IMR-90 (cell line): ENCODE measurements at regions not wholly inside any gene's neighbourhood (a gene's known extent, or its start where the extent isn't known, plus 50 kb on each side); places are given as distances from the start of the nearest gene placed in this dataset.

ENCODE experiments used
- ATAC-seq: fragments of 200-7000 bp; cut with Tn5 transposase; 2 replicates; pipeline ENCODE4 v1.9.1; 2020; ENCODE audit warnings: low read depth, mild to moderate bottlenecking, moderate library complexity
- BruUV-seq: library from RNA; stranded (reverse); fragments of 400-500 nt; replicated peaks from 2 replicates; lab custom pipeline; 2021; lab: Mats Ljungman, UMichigan
- CTCF ChIA-PET: fragments of 300-600 bp; formaldehyde crosslinking; extraction: SDS; loops from one replicate; lab custom pipeline; 2021; ENCODE audit warnings: antibody characterized with exemption; lab: Yijun Ruan, JAX
- POLR2A ChIA-PET: fragments of 300-600 bp; sonication (Branson Sonifier 250); formaldehyde crosslinking; loops from one replicate; lab custom pipeline; 2022; ENCODE audit warnings: antibody characterized with exemption; ENCODE audit not compliant: unreplicated experiment; lab: Charles Lee
- DNase-seq: peaks from one replicate; pipeline ENCODE4 v3.0.0; 2013
- H2AFZ ChIP-seq: replicated peaks from 2 replicates; pipeline ENCODE3; 2013; ENCODE audit warnings: low read length, mild to moderate bottlenecking; ENCODE audit not compliant: poor library complexity
- H2AK5ac ChIP-seq: 2 replicates; pipeline ENCODE4 v1.6.1; 2013; ENCODE audit warnings: low read depth, low read length, inconsistent platforms
- H2AK9ac ChIP-seq: replicated peaks from 2 replicates; pipeline ENCODE3; 2013; ENCODE audit warnings: mild to moderate bottlenecking, low read depth, low read length, moderate library complexity; ENCODE audit not compliant: poor library complexity
- H2BK120ac ChIP-seq: 2 replicates; pipeline ENCODE4 v1.6.1; 2013; ENCODE audit warnings: low read depth, low read length, inconsistent platforms
- H2BK15ac ChIP-seq: 3 replicates; pipeline ENCODE4 v1.6.1; 2013; ENCODE audit warnings: low read depth, low read length, inconsistent platforms
- H2BK20ac ChIP-seq: 2 replicates; pipeline ENCODE4 v1.6.1; 2013; ENCODE audit warnings: low read depth, mild to moderate bottlenecking, inconsistent platforms, low read length, moderate library complexity
- H2BK5ac ChIP-seq: 2 replicates; pipeline ENCODE4 v1.6.1; 2013; ENCODE audit warnings: mild to moderate bottlenecking, low read depth, low read length, inconsistent platforms; ENCODE audit not compliant: poor library complexity, severe bottlenecking
- H3K14ac ChIP-seq: replicated peaks from 2 replicates; pipeline ENCODE4 v1.6.1; 2013; ENCODE audit warnings: low read depth, low read length, inconsistent platforms
- H3K18ac ChIP-seq: 2 replicates; pipeline ENCODE4 v1.6.1; 2013; ENCODE audit warnings: low read depth, low read length, control low read depth
- H3K23ac ChIP-seq: 2 replicates; pipeline ENCODE4 v1.6.1; 2013; ENCODE audit warnings: low read depth, low read length, inconsistent platforms
- H3K27ac ChIP-seq: 2 replicates; pipeline ENCODE4 v1.5.1; 2013; ENCODE audit warnings: mild to moderate bottlenecking, control low read depth, low read length; ENCODE audit not compliant: insufficient read depth
- H3K27me3 ChIP-seq: 2 replicates; pipeline ENCODE4 v1.6.1; 2013; ENCODE audit warnings: low read length; ENCODE audit not compliant: control insufficient read depth, insufficient read depth
- H3K36me3 ChIP-seq: 2 replicates; pipeline ENCODE4 v1.6.1; 2013; ENCODE audit warnings: low read length, mixed read lengths; ENCODE audit not compliant: control insufficient read depth, insufficient read depth
- H3K4ac ChIP-seq: 2 replicates; pipeline ENCODE4 v1.6.1; 2013; ENCODE audit warnings: low read depth, low read length, inconsistent platforms
- H3K4me1 ChIP-seq: 2 replicates; pipeline ENCODE4 v1.6.1; 2013; ENCODE audit warnings: low read length, mixed read lengths; ENCODE audit not compliant: control insufficient read depth, insufficient read depth
- H3K4me2 ChIP-seq: 2 replicates; pipeline ENCODE4 v1.6.1; 2013; ENCODE audit warnings: low read depth, mild to moderate bottlenecking, control low read depth, low read length, moderate library complexity
- H3K4me3 ChIP-seq: 2 replicates; pipeline ENCODE4 v1.5.1; 2013; ENCODE audit warnings: low read depth, mild to moderate bottlenecking, control low read depth, low read length, moderate library complexity; ENCODE audit not compliant: insufficient read depth
- H3K56ac ChIP-seq: 2 replicates; pipeline ENCODE4 v1.6.1; 2013; ENCODE audit warnings: low read length, inconsistent platforms; ENCODE audit not compliant: insufficient read depth; ENCODE audit errors: extremely low read depth
- H3K79me1 ChIP-seq, 2 experiments: 2 replicates each; pipeline ENCODE4 v1.6.1; 2013; ENCODE audit warnings: low read length in 2 of 2, inconsistent platforms in 1 of 2, low read depth in 1 of 2
- H3K9ac ChIP-seq: 2 replicates; pipeline ENCODE4 v1.6.1; 2013; ENCODE audit warnings: low read depth, low read length, control low read depth
- H3K9me1 ChIP-seq: 2 replicates; pipeline ENCODE4 v1.6.1; 2013; ENCODE audit warnings: low read length, inconsistent platforms; ENCODE audit not compliant: insufficient read depth
- H3K9me3 ChIP-seq: 2 replicates; pipeline ENCODE4 v1.6.1; 2013; ENCODE audit warnings: low read length; ENCODE audit not compliant: control insufficient read depth, insufficient read depth
- H4K20me1 ChIP-seq: 2 replicates; pipeline ENCODE4 v1.6.1; 2013; ENCODE audit warnings: low read length, inconsistent platforms; ENCODE audit not compliant: insufficient read depth
- H4K5ac ChIP-seq: 2 replicates; pipeline ENCODE4 v1.6.1; 2013; ENCODE audit warnings: mild to moderate bottlenecking, low read depth, low read length, control low read depth
- H4K8ac ChIP-seq, 2 experiments: 2 replicates each; pipeline ENCODE4 v1.6.1; 2013; ENCODE audit warnings: low read depth in 2 of 2, low read length in 2 of 2, control low read depth in 1 of 2, inconsistent platforms in 1 of 2
- H4K91ac ChIP-seq: 2 replicates; pipeline ENCODE4 v1.6.1; 2013; ENCODE audit warnings: low read depth, low read length, inconsistent platforms; ENCODE audit not compliant: insufficient read depth
- BHLHE40 ChIP-seq: fragments of 150-350 bp; IDR thresholded peaks from 2 replicates; pipeline ENCODE4 v1.6.1; 2016; ENCODE audit warnings: mild to moderate bottlenecking, low read depth, low read length
- NFE2L2 ChIP-seq: fragments of 150-350 bp; IDR thresholded peaks from 2 replicates; pipeline ENCODE4 v1.6.1; 2016; ENCODE audit warnings: low read depth, mild to moderate bottlenecking, low read length
- RAD21 ChIP-seq: IDR thresholded peaks from 2 replicates; pipeline ENCODE4 v1.6.1; 2012; ENCODE audit warnings: low read length, improper control_type of control experiment
- WGBS, 2 experiments: methylation state at CpG; one replicate each; pipeline versions ENCODE4 v1.1.5 to v1.1.7; 2013; ENCODE audit warnings: missing lambda C conversion rate in 2 of 2; ENCODE audit not compliant: insufficient read length in 1 of 2; ENCODE audit errors: extremely low coverage in 2 of 2; 5-methylcytosine and 5-hydroxymethylcytosine counted together
- dilution Hi-C: fragments of 300-500 bp; cut with HindIII; formaldehyde crosslinking; loops from one replicate; pipeline ENCODE4 v1.14.3; 2018; ENCODE audit warnings: low sequenced_read_pairs; ENCODE audit not compliant: unreplicated experiment
- in situ Hi-C: fragments of 300-500 bp; cut with MboI; formaldehyde crosslinking; loops from 3 replicates; pipeline ENCODE4 v1.14.3; 2019; ENCODE audit warnings: low sequenced_read_pairs, inconsistent platforms, mixed read lengths
- intact Hi-C: fragments of 100-400 bp; cut with micrococcal nuclease; formaldehyde crosslinking; loops from 2 replicates; pipeline ENCODE4 v1.10.0; 2022

GRCh38 chr5:4206127-4206526 lies 610.5 kb downstream of the IRX1 start:
- Histone ChIP-seq H3K14ac (no peak overlapping the region), H4K8ac (no peak overlapping the region), H2BK20ac (no peak overlapping the region), H2BK120ac (no peak overlapping the region), H3K4ac (no peak overlapping the region), H3K4me1 (no peaks in the 10 kb centered on the region), H3K36me3 (no peaks in the 10 kb centered on the region), H3K27ac (no peak overlapping the region), H3K27me3 (no peaks in the 10 kb centered on the region), H3K18ac (no peak overlapping the region), H2AK5ac (no peak overlapping the region), H4K20me1 (no peaks in the 10 kb centered on the region), H3K56ac (no peak overlapping the region), H3K9ac (no peak overlapping the region), H3K4me2 (no peak overlapping the region), H4K91ac (no peak overlapping the region), H2BK15ac (no peak overlapping the region), H3K23ac (no peak overlapping the region), H3K4me3 (no peak overlapping the region), H2BK5ac (no peak overlapping the region), H3K9me1 (no peaks in the 10 kb centered on the region), H4K5ac (no peak overlapping the region), H2AFZ (no peak overlapping the region), H2AK9ac (no peak overlapping the region), H3K9me3 (peaks cover 15% of the 10 kb centered on the region), H3K79me1 (no peaks in the 10 kb centered on the region)
- in situ Hi-C loops (no loop called here), dilution Hi-C loops (no loop called here), intact Hi-C loops (no loop called here)
- BruUV-seq, result no TSS peak
- no peak for ATAC-seq
- WGBS, 2 experiments, result no CpG with 5 or more reads among the region's 1 CpG
- ChIA-PET CTCF (interaction anchor here (0.6 kb wide), 1 partner anchor 69 kb away, joined by 5 read pairs; no protein-coding TSS in a partner anchor), POLR2A (no interaction called here)
- TF ChIP-seq BHLHE40 (no peak), NFE2L2 (no peak), RAD21 (no peak)
- no peak for DNase-seq
